MCF 10A (cell line): ENCODE measurements at regions not wholly inside any gene's neighbourhood (a gene's known extent, or its start where the extent isn't known, plus 50 kb on each side); places are given as distances from the start of the nearest gene placed in this dataset.

Experiments used
- BruUV-seq: library from RNA; stranded (reverse); fragments of 400-500 nt; replicated peaks from 2 replicates; lab custom pipeline; 2021; lab: Mats Ljungman, UMichigan
- CTCF ChIA-PET: fragments of 300-600 bp; sonication (Branson Sonifier 250); formaldehyde crosslinking; extraction: SDS; loops from one replicate; lab custom pipeline; 2021; ENCODE audit warnings: antibody characterized with exemption, inconsistent platforms; lab: Yijun Ruan, JAX
- POLR2A ChIA-PET: fragments of 300-600, 350-650 bp; sonication (Branson Sonifier 250); formaldehyde crosslinking; extraction: SDS; loops from one replicate; lab custom pipeline; 2020; ENCODE audit warnings: antibody characterized with exemption, inconsistent platforms; lab: Yijun Ruan, JAX
- DNase-seq: peaks from one replicate; pipeline ENCODE4 v3.0.0-alpha.2; 2018; ENCODE audit not compliant: unreplicated experiment
- H3K27ac Mint-ChIP-seq: one replicate; pipeline ENCODE4 v1.8.0; 2022; ENCODE audit warnings: mild to moderate bottlenecking, low read depth, mixed read lengths; ENCODE audit not compliant: unreplicated experiment
- H3K27me3 Mint-ChIP-seq: one replicate; pipeline ENCODE4 v1.8.0; 2022; ENCODE audit warnings: mixed read lengths; ENCODE audit not compliant: insufficient read depth, unreplicated experiment
- H3K36me3 Mint-ChIP-seq: one replicate; pipeline ENCODE4 v1.8.0; 2022; ENCODE audit warnings: mild to moderate bottlenecking, moderate library complexity, mixed read lengths; ENCODE audit not compliant: insufficient read depth, unreplicated experiment
- H3K4me1 Mint-ChIP-seq: one replicate; pipeline ENCODE4 v1.8.0; 2022; ENCODE audit warnings: mixed read lengths; ENCODE audit not compliant: insufficient read depth, unreplicated experiment
- H3K4me3 Mint-ChIP-seq: one replicate; pipeline ENCODE4 v1.8.0; 2022; ENCODE audit warnings: mild to moderate bottlenecking, moderate library complexity, mixed read lengths; ENCODE audit not compliant: unreplicated experiment
- H3K9me3 Mint-ChIP-seq: one replicate; pipeline ENCODE4 v1.8.0; 2022; ENCODE audit warnings: mixed read lengths; ENCODE audit not compliant: unreplicated experiment
- intact Hi-C: fragments of 100-400 bp; cut with micrococcal nuclease; formaldehyde crosslinking; loops from 2 replicates; pipeline ENCODE4 v1.14.1; 2022
- TF ChIP-seq, protein P1 (sequence below): fragments of 200-600 bp; IDR thresholded peaks from one replicate; pipeline ENCODE4 v1.8.0; 2022; ENCODE audit warnings: antibody characterized with exemption, mild to moderate bottlenecking; ENCODE audit not compliant: unreplicated experiment

DNA sequence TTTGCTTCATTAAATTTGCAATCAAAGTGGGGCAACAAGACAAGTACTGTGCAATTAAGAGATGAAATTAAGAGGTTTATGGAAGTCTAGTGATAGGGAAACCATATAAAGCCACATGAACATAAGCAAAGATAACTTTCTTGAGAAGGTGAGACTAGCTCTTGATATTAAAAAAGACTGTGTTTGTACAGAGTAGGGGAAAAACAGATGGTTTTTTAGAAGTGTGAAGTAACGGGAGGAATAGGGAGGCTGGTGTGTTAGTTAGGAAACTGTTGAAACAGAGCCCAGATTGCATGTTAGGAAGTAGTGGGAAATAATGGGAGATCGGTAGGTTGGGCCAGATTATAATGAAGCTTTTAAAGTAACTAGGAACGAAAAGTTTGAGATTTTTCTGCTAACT, 149.8 kb upstream of the FREM2 start:
- H3K9me3 Mint-ChIP-seq: no peaks in the 10 kb centered on the region
- TF ChIP-seq, protein P1, sequence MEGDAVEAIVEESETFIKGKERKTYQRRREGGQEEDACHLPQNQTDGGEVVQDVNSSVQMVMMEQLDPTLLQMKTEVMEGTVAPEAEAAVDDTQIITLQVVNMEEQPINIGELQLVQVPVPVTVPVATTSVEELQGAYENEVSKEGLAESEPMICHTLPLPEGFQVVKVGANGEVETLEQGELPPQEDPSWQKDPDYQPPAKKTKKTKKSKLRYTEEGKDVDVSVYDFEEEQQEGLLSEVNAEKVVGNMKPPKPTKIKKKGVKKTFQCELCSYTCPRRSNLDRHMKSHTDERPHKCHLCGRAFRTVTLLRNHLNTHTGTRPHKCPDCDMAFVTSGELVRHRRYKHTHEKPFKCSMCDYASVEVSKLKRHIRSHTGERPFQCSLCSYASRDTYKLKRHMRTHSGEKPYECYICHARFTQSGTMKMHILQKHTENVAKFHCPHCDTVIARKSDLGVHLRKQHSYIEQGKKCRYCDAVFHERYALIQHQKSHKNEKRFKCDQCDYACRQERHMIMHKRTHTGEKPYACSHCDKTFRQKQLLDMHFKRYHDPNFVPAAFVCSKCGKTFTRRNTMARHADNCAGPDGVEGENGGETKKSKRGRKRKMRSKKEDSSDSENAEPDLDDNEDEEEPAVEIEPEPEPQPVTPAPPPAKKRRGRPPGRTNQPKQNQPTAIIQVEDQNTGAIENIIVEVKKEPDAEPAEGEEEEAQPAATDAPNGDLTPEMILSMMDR: no peak
- ChIA-PET POLR2A (no interaction called here), CTCF (interaction anchor here (1.5 kb wide), 1 partner anchor 768 kb away, joined by 3 read pairs; no protein-coding TSS in a partner anchor)
- H3K27me3 Mint-ChIP-seq: peaks cover 29% of the 10 kb centered on the region
- DNase-seq: no peak
- H3K4me1 Mint-ChIP-seq: no peaks in the 10 kb centered on the region
- no peak overlapping the region for H3K4me3 Mint-ChIP-seq
- intact Hi-C loops: no loop called here
- H3K27ac Mint-ChIP-seq: no peak overlapping the region
- BruUV-seq: no TSS peak
- no peaks in the 10 kb centered on the region for H3K36me3 Mint-ChIP-seq

DNA sequence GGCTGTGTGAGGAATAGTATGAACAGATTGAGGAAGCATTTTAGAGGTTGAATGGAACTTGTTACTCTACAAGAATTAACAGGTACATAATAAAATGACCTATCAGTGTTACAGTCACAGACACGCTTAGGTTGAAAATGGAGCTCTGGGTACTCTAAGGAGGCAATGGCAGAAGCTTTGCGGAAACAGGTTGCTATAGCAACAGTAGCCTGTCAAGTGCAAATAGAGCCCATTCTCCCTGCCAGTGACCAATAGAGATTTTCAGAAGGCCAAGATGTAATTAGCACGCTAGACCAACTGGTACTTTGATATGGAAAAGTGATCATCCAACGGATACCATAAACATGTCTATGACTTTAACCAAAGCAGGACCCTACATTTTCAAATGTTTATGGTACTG, 148.5 kb upstream of the FREM2 start:
- BruUV-seq: no TSS peak
- ChIA-PET CTCF (interaction anchor here (0.6 to 1.7 kb wide), 2 partner anchors 21 to 897 kb away, joined by 3 to 4 read pairs; no protein-coding TSS in a partner anchor), POLR2A (no interaction called here)
- Mint-ChIP-seq H3K27ac (no peak overlapping the region), H3K9me3 (no peaks in the 10 kb centered on the region), H3K4me3 (no peak overlapping the region), H3K4me1 (peaks cover 8% of the 10 kb centered on the region), H3K36me3 (no peaks in the 10 kb centered on the region), H3K27me3 (peaks cover 29% of the 10 kb centered on the region)
- intact Hi-C loops: no loop called here
- TF ChIP-seq, protein P1: no peak
- DNase-seq: no peak

DNA sequence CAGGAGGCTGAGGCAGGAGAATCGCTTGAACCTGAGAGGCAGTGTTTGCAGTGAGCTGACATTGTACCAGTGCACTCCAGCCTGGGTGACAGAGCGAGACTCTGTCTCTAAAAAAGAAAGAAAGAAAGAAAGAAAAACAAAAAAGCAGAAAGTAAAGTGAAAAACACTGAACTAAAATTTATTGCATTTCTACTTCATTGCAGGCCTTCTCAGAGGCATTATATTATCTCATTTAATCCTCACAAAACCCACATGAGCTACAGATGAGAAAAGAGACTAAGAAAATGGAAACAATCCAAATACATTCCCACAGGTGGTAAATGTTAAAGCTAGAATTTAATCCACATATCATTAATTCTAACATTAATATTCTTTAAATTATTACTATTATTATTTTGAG, 147.2 kb upstream of the FREM2 start:
- Mint-ChIP-seq H3K36me3 (no peaks in the 10 kb centered on the region), H3K4me1 (peaks cover 8% of the 10 kb centered on the region), H3K9me3 (no peaks in the 10 kb centered on the region), H3K27me3 (peaks cover 29% of the 10 kb centered on the region), H3K27ac (no peak overlapping the region), H3K4me3 (no peak overlapping the region)
- ChIA-PET POLR2A (no interaction called here), CTCF (interaction anchor here (1.4 to 1.7 kb wide), 2 partner anchors 43 to 898 kb away, joined by 3 to 8 read pairs; no protein-coding TSS in a partner anchor)
- intact Hi-C loops: no loop called here
- BruUV-seq: no TSS peak
- no peak for DNase-seq
- TF ChIP-seq, protein P1: no peak

DNA sequence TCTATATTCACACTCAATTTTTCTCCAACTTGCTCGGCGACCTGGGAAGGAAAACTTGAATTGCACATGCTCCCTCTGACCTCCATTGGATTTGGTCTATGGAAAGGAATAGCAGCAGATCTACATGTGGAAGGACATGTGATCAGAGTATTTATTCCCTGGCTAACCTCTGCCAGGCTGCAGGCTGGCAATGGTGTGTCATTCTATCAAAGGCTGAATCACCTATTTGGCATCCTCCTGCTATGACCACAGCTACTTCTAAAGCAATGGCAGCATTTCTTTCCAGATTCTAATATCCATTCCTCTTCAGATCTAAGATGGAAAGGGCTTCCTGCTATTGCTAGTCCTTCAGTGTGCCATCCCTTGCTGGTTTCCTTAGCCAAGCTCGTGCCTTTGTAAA, 144.3 kb upstream of the FREM2 start:
- no peaks in the 10 kb centered on the region for H3K9me3 Mint-ChIP-seq
- POLR2A ChIA-PET: interaction anchor here (0.5 kb wide), 1 partner anchor 223 kb away, joined by 4 read pairs; no protein-coding TSS in a partner anchor
- CTCF ChIA-PET: interaction anchor here (1.2 to 2.5 kb wide), 3 partner anchors 13 to 222 kb away, joined by 4 to 11 read pairs (median 5); no protein-coding TSS in a partner anchor
- DNase-seq: peak; percentile 60
- no peak overlapping the region for H3K4me3 Mint-ChIP-seq
- peaks cover 8% of the 10 kb centered on the region for H3K4me1 Mint-ChIP-seq
- no peak overlapping the region for H3K27ac Mint-ChIP-seq
- TF ChIP-seq, protein P1: no peak
- BruUV-seq: no TSS peak
- H3K36me3 Mint-ChIP-seq: no peaks in the 10 kb centered on the region
- intact Hi-C loops: no loop called here
- H3K27me3 Mint-ChIP-seq: peaks cover under 1% of the 10 kb centered on the region
